Endodermal cell (in vitro differentiated cells): ENCODE measurements at regions not wholly inside any gene's neighbourhood (a gene's known extent, or its start where the extent isn't known, plus 50 kb on each side); places are given as distances from the start of the nearest gene placed in this dataset.

Experiments used
- DNase-seq: peaks from one replicate; pipeline ENCODE4 v3.0.0-alpha.2; 2017
- H3K27ac ChIP-seq: 2 replicates; pipeline ENCODE4 v1.5.1; 2013; ENCODE audit warnings: mild to moderate bottlenecking, low read depth, low read length, moderate library complexity
- H3K27me3 ChIP-seq: 2 replicates; pipeline ENCODE4 v1.6.1; 2013; ENCODE audit warnings: mild to moderate bottlenecking, low read length, moderate library complexity; ENCODE audit not compliant: insufficient read depth, control insufficient read depth, poor library complexity, severe bottlenecking
- H3K36me3 ChIP-seq: 2 replicates; pipeline ENCODE4 v1.7.0; 2013; ENCODE audit warnings: mild to moderate bottlenecking, low read length, moderate library complexity; ENCODE audit not compliant: control insufficient read depth, insufficient read depth
- H3K4me1 ChIP-seq: one replicate; pipeline ENCODE4 v1.7.0; 2013; ENCODE audit warnings: low read length; ENCODE audit not compliant: control insufficient read depth, insufficient read depth
- H3K4me3 ChIP-seq: 2 replicates; pipeline ENCODE4 v1.5.1; 2013; ENCODE audit warnings: mild to moderate bottlenecking, low read length, moderate library complexity
- H3K9ac ChIP-seq: 2 replicates; pipeline ENCODE4 v1.6.1; 2013; ENCODE audit warnings: mild to moderate bottlenecking, low read length, moderate library complexity; ENCODE audit not compliant: poor library complexity, severe bottlenecking; ENCODE audit errors: extremely low read depth
- H3K9me3 ChIP-seq: 2 replicates; pipeline ENCODE4 v1.6.1; 2013; ENCODE audit warnings: mild to moderate bottlenecking, low read length, moderate library complexity; ENCODE audit not compliant: control insufficient read depth
- H3K27ac Mint-ChIP-seq: 2 replicates; pipeline ENCODE4 v1.8.0; 2020; ENCODE audit warnings: mixed read lengths
- H3K27me3 Mint-ChIP-seq: 2 replicates; pipeline ENCODE4 v1.8.0; 2021; ENCODE audit warnings: mild to moderate bottlenecking, mixed read lengths; ENCODE audit not compliant: insufficient read depth
- H3K36me3 Mint-ChIP-seq: 2 replicates; pipeline ENCODE4 v1.8.0; 2020; ENCODE audit warnings: low read depth, mixed read lengths
- H3K4me1 Mint-ChIP-seq: 2 replicates; pipeline ENCODE4 v1.8.0; 2020; ENCODE audit warnings: mixed read lengths
- H3K4me3 Mint-ChIP-seq: 2 replicates; pipeline ENCODE4 v1.8.0; 2020; ENCODE audit warnings: mild to moderate bottlenecking, moderate library complexity, mixed read lengths
- H3K9me3 Mint-ChIP-seq: 2 replicates; pipeline ENCODE4 v1.8.0; 2020; ENCODE audit warnings: mild to moderate bottlenecking, mixed read lengths
- WGBS, 2 experiments: methylation state at CpG; one replicate each; pipeline versions ENCODE4 v1.1.5 to v1.1.7; 2013; ENCODE audit warnings: missing lambda C conversion rate in 2 of 2, mixed read lengths in 1 of 2; ENCODE audit not compliant: insufficient coverage in 1 of 2, insufficient read length in 1 of 2; 5-methylcytosine and 5-hydroxymethylcytosine counted together
- TF ChIP-seq, protein P1 (sequence below): fragments of 200-600 bp; sonication (generic); conservative IDR thresholded peaks from 2 replicates; pipeline ENCODE4 v1.5.0; 2021; ENCODE audit warnings: antibody characterized with exemption, mild to moderate bottlenecking

- H3K4me1 Mint-ChIP-seq: no peaks in the 10 kb centered on the region
- no peaks in the 10 kb centered on the region for H3K9me3 Mint-ChIP-seq
- DNase-seq: no peak
- H3K36me3 ChIP-seq: no peaks in the 10 kb centered on the region
- H3K27ac Mint-ChIP-seq: no peak overlapping the region
- H3K9ac ChIP-seq: no peak overlapping the region
- H3K27ac ChIP-seq: no peak overlapping the region
- H3K4me3 ChIP-seq: no peak overlapping the region
- H3K4me3 Mint-ChIP-seq: no peak overlapping the region
- 83 to 95% methylated on average over 1 of the region's 1 CpG for WGBS, 2 experiments
- no peaks in the 10 kb centered on the region for H3K4me1 ChIP-seq
- no peaks in the 10 kb centered on the region for H3K36me3 Mint-ChIP-seq
- no peaks in the 10 kb centered on the region for H3K27me3 Mint-ChIP-seq
- no peaks in the 10 kb centered on the region for H3K9me3 ChIP-seq
- no peaks in the 10 kb centered on the region for H3K27me3 ChIP-seq
- TF ChIP-seq, protein P1, sequence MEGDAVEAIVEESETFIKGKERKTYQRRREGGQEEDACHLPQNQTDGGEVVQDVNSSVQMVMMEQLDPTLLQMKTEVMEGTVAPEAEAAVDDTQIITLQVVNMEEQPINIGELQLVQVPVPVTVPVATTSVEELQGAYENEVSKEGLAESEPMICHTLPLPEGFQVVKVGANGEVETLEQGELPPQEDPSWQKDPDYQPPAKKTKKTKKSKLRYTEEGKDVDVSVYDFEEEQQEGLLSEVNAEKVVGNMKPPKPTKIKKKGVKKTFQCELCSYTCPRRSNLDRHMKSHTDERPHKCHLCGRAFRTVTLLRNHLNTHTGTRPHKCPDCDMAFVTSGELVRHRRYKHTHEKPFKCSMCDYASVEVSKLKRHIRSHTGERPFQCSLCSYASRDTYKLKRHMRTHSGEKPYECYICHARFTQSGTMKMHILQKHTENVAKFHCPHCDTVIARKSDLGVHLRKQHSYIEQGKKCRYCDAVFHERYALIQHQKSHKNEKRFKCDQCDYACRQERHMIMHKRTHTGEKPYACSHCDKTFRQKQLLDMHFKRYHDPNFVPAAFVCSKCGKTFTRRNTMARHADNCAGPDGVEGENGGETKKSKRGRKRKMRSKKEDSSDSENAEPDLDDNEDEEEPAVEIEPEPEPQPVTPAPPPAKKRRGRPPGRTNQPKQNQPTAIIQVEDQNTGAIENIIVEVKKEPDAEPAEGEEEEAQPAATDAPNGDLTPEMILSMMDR: no peak
These were observed 141.8 kb downstream of the ZPLD1 start for GRCh38 chr3:102576651-102577050.

GRCh38 chr3:102577082-102577789, 142.4 kb downstream of the ZPLD1 start:
- WGBS, 2 experiments: 100% methylated on average over 1 of the region's 1 CpG; no CpG with 5 or more reads in 1 of the 2 experiments
- no peak overlapping the region for H3K9ac ChIP-seq
- H3K4me3 Mint-ChIP-seq: no peak overlapping the region
- H3K36me3 Mint-ChIP-seq: no peaks in the 10 kb centered on the region
- H3K27ac ChIP-seq: no peak overlapping the region
- DNase-seq: no peak
- H3K4me1 Mint-ChIP-seq: no peaks in the 10 kb centered on the region
- no peaks in the 10 kb centered on the region for H3K36me3 ChIP-seq
- no peak overlapping the region for H3K27ac Mint-ChIP-seq
- H3K27me3 ChIP-seq: no peaks in the 10 kb centered on the region
- H3K27me3 Mint-ChIP-seq: no peaks in the 10 kb centered on the region
- TF ChIP-seq, protein P1: no peak
- no peak overlapping the region for H3K4me3 ChIP-seq
- no peaks in the 10 kb centered on the region for H3K9me3 ChIP-seq
- no peaks in the 10 kb centered on the region for H3K4me1 ChIP-seq
- H3K9me3 Mint-ChIP-seq: no peaks in the 10 kb centered on the region

DNA sequence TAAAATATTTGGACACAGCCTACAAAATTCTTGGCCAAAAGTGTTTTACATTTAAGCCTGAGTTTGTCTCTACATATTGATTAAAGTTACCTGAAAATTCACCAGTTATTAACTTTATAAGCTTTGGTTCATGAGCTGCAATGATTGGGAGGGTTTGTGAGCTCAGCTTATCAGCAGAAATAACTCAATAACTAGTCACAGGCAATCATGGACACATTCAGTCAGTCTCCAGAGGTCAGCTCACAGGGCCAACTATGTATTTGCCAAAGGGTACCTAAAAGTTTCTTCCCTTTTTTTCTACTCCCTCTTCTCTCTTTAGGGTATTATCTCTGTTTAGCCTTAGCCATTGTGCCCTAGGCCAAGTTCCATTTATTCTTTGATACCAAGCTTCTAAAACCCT, 145.9 kb downstream of the ZPLD1 start:
- Histone ChIP-seq H3K9ac (no peak overlapping the region), H3K36me3 (no peaks in the 10 kb centered on the region), H3K4me1 (no peaks in the 10 kb centered on the region), H3K4me3 (no peak overlapping the region), H3K27ac (no peak overlapping the region), H3K9me3 (no peaks in the 10 kb centered on the region), H3K27me3 (no peaks in the 10 kb centered on the region)
- no peak for DNase-seq
- Mint-ChIP-seq H3K36me3 (no peaks in the 10 kb centered on the region), H3K4me3 (no peak overlapping the region), H3K9me3 (no peaks in the 10 kb centered on the region), H3K27me3 (no peaks in the 10 kb centered on the region), H3K4me1 (no peaks in the 10 kb centered on the region), H3K27ac (no peak overlapping the region)
- TF ChIP-seq, protein P1: no peak
